RPMI7951 (cell line): ENCODE measurements at regions not wholly inside any gene's neighbourhood (a gene's known extent, or its start where the extent isn't known, plus 50 kb on each side); places are given as distances from the start of the nearest gene placed in this dataset.
"Not testable (repeated sequence)": the region's sequence is repeated elsewhere in the genome, so short reads cannot be mapped to it uniquely, and the experiment has no call there.

Source experiments
- DNase-seq: peaks from one replicate; pipeline ENCODE4 v3.0.0-alpha.2; 2012; ENCODE audit warnings: low read depth

- DNase-seq: no peak
These were observed 245.9 kb upstream of the PODXL start for GRCh38 chr7:131802195-131802864.

GRCh38 chr7:131800531-131800930 lies 244.1 kb upstream of the PODXL start:
- no peak for DNase-seq

- DNase-seq: no peak
These were observed 243.6 kb upstream of the PODXL start for GRCh38 chr7:131800008-131800407.

- DNase-seq: no peak
These were observed 241.4 kb upstream of the PODXL start for GRCh38 chr7:131797841-131798240.

- DNase-seq: no peak
These were observed 239.0 kb upstream of the PODXL start for GRCh38 chr7:131795400-131795799.

- no peak for DNase-seq
These were observed 235.9 kb upstream of the PODXL start for GRCh38 chr7:131792311-131792710.

GRCh38 chr7:131787101-131787500 lies 230.7 kb upstream of the PODXL start:
- DNase-seq: no peak

- DNase-seq: peak; percentile 5
These were observed 229.8 kb upstream of the PODXL start for GRCh38 chr7:131786204-131786603.

- DNase-seq: no peak
These were observed 222.2 kb upstream of the PODXL start for GRCh38 chr7:131778601-131779000.

- DNase-seq: no peak
These were observed 218.2 kb upstream of the PODXL start for GRCh38 chr7:131774419-131775220.

- no peak for DNase-seq
These were observed 217.0 kb upstream of the PODXL start for GRCh38 chr7:131773413-131773812.

- DNase-seq: peak; percentile 34
These were observed 212.8 kb upstream of the PODXL start for GRCh38 chr7:131769241-131769640.

- DNase-seq: peak; percentile 11
These were observed 211.2 kb upstream of the PODXL start for GRCh38 chr7:131767591-131767990.

- DNase-seq: no peak
These were observed 209.1 kb upstream of the PODXL start for GRCh38 chr7:131765575-131765974.

- no peak for DNase-seq
These were observed 207.8 kb upstream of the PODXL start for GRCh38 chr7:131764143-131764775.

GRCh38 chr7:131762753-131763152 lies 206.3 kb upstream of the PODXL start:
- DNase-seq: no peak

- DNase-seq: not testable (repeated sequence)
These were observed 199.4 kb upstream of the PODXL start for GRCh38 chr7:131755801-131756200.

- peak; percentile 15 for DNase-seq
These were observed 197.3 kb upstream of the PODXL start for GRCh38 chr7:131753620-131754222.

- no peak for DNase-seq
These were observed 191.3 kb upstream of the PODXL start for GRCh38 chr7:131747658-131748232.

- peak; percentile 54 for DNase-seq
These were observed 189.2 kb upstream of the PODXL start for GRCh38 chr7:131745390-131746248.

- DNase-seq: no peak
These were observed 185.0 kb upstream of the PODXL start for GRCh38 chr7:131741446-131741845.
